ENCODE measurements at regions not wholly inside any gene's neighbourhood (a gene's known extent, or its start where the extent isn't known, plus 50 kb on each side); places are given as distances from the start of the nearest gene placed in this dataset.

DNA sequence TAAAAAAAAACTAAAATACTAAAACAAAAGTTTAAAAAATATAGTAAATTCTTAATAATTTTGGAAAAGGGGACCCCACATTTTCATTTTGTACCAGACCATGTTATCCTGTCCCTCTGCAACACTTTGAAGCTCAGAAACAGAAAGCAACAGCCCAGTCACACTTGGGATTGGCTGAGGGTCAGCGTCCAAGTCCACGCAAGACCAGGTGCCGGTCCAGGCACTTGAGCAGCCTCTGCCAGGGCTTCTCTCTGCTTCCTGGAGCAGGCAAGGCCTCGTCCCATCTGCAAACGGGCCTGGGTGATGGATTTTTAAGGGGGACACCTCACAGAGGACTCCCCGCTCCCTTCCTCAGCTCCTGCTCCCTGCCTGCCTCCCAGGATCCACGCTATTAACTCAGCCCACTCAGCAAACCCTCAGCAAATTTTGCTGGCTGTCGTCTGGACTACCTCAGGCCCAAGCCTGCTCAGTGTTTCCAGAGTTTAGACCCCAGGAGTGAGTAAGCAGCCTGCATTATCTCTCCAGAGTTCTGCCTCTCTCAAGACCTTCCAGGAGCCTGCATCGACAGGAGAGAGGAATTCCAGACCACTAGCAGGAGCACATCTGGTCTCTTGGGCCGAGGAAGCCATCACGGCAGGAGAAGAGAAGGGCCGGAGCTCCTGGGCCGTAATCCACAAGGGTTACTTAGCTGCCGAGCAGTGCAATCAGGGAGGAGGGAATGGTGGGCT, 67.4 kb upstream of the CALM2 start:
- H3K4me1 Mint-ChIP-seq: no peaks in the 10 kb centered on the region
- H3K27ac Mint-ChIP-seq: no peak overlapping the region
- CTCF ChIA-PET: no interaction called here
- DNase-seq: no peak
- peaks cover 25% of the 10 kb centered on the region for H3K27me3 Mint-ChIP-seq
- no peak overlapping the region for H3K4me3 Mint-ChIP-seq
- no peaks in the 10 kb centered on the region for H3K9me3 Mint-ChIP-seq
- no peaks in the 10 kb centered on the region for H3K36me3 Mint-ChIP-seq

DNA sequence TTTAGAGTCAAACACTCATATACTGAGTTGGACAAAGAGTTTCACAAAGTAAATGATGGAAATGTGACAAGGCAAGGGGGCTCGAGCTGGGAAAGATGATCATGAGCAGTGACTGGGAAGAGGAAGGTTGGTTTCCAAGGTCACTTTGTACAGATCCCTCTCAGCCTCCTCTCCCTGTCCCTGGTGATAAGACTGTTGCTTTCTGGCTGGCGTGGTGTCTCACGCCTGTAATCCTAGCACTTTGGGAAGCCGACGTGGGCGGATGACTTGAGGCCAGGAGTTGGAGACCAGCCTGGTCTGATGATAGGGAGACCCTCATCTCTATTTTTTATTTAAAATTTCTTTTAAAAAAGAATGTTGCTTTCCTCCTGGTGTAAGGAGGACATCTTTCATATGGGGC, 65.4 kb upstream of the CALM2 start:
- no peaks in the 10 kb centered on the region for H3K36me3 Mint-ChIP-seq
- no peaks in the 10 kb centered on the region for H3K4me1 Mint-ChIP-seq
- H3K9me3 Mint-ChIP-seq: no peaks in the 10 kb centered on the region
- no peak overlapping the region for H3K27ac Mint-ChIP-seq
- peaks cover 41% of the 10 kb centered on the region for H3K27me3 Mint-ChIP-seq
- DNase-seq: no peak
- CTCF ChIA-PET: no interaction called here
- no peak overlapping the region for H3K4me3 Mint-ChIP-seq

DNA sequence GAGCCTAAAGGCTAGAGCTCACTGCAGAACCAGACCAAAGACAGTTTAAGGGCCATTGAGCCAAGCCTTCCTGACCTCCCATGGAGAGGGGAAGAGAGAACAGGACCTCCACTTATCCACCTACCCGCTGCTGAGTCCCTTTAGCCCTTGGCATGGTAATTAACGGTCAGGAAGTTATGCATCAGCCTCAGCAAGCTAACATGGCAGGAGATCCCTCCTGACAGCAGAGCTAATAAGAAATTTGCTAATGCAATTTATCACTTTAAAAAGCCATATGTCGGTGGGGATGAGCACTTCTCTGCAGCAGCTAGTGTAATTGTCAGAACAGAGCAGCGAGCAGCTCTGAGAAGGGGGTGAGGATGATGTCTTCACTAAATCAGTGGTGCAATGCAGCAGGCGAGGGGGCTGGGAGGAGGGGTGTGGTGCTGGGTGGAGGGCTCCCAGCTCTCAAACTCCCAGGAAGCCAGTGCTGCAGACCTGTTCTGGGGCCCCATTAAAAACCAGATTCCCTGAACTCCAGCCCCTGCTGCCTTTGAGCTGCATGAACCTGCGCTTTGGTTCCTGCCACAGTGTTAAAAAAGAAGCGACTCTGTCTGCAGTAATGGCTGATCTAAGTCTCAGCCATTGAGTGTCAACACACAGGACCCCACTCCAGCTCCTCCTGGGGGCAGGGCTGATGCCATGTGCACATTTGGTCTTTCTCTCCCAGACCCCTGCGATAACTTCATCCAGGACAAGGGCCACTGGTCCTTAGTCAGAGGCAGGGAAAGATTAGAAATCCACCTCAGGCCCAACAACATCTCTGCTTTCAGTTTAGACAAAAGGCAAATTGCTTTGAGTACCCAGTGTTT, 63.0 kb upstream of the CALM2 start:
- H3K4me3 Mint-ChIP-seq: no peak overlapping the region
- no peak for DNase-seq
- H3K36me3 Mint-ChIP-seq: no peaks in the 10 kb centered on the region
- H3K27ac Mint-ChIP-seq: no peak overlapping the region
- no peaks in the 10 kb centered on the region for H3K9me3 Mint-ChIP-seq
- H3K4me1 Mint-ChIP-seq: no peaks in the 10 kb centered on the region
- CTCF ChIA-PET: no interaction called here
- peaks cover 43% of the 10 kb centered on the region for H3K27me3 Mint-ChIP-seq

DNA sequence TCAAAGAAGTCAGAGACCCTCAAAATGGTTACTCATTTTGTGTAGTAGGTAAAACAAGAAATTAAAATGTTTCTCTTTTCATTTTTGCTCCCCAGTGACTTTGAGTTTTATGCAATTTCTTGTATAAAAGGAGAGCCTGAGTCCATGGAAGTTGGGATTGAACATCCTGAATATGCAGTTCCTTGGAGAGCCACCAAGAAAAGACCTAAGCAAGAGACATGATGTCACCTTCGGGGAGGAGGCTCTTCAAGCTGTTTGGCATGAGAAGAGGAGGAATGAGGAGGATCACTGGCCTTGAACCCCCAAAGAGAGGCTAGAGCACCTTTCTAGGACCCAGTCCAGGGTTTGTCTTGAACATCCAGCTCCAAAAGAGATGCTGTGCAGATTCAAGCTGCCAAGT, 62.3 kb upstream of the CALM2 start:
- H3K27ac Mint-ChIP-seq: no peak overlapping the region
- H3K27me3 Mint-ChIP-seq: peaks cover 41% of the 10 kb centered on the region
- DNase-seq: no peak
- CTCF ChIA-PET: no interaction called here
- no peaks in the 10 kb centered on the region for H3K4me1 Mint-ChIP-seq
- H3K9me3 Mint-ChIP-seq: no peaks in the 10 kb centered on the region
- H3K4me3 Mint-ChIP-seq: no peak overlapping the region
- no peaks in the 10 kb centered on the region for H3K36me3 Mint-ChIP-seq

DNA sequence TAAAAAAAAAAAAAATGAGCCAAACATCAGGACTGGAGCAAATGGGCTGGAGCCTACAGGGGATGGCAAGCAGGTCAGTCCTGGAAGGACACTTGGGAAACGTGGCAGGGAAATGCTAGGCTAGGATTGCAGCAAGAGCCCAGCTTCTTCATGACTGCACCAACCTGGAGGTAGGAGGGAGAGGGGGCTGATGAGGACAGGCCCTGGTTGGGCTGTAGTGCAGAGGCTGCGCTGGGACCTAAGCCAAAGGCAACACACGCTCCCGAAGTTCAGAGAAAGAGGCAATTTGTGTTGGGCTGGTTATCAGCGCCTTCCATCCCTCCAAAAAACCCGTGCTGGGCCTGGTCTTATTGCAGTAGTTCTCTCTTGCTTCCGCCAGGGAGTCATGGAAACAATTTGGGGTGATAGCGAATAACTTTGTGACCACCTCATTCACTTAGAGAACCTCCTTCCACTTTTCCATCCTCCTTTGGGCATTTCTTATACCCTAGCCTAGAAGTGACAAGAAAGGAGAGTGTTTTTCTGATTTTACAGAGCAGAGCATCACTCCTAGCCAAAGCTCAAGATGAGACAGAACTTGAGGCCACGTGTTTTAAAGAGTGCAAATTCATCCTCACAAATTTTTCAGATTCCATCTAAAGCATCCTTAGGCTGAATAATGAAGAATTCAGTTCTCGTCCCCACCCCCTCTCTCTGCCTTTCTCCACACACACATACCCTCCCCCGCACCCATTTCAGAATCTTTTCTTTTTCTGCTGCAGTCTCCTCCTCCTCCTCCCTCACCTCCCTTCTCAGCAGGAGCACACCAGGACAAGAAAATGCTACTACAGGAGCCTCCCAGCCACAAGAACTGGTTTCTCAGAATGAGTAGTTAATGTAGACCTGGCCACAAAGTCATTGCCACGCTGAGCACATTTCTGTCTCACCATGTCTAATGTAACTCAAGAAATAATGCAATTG, 61.3 kb upstream of the CALM2 start:
- Mint-ChIP-seq H3K27ac (no peak overlapping the region), H3K36me3 (no peaks in the 10 kb centered on the region), H3K4me1 (no peaks in the 10 kb centered on the region), H3K9me3 (no peaks in the 10 kb centered on the region), H3K27me3 (peaks cover 43% of the 10 kb centered on the region), H3K4me3 (no peak overlapping the region)
- CTCF ChIA-PET: no interaction called here
- DNase-seq: no peak

DNA sequence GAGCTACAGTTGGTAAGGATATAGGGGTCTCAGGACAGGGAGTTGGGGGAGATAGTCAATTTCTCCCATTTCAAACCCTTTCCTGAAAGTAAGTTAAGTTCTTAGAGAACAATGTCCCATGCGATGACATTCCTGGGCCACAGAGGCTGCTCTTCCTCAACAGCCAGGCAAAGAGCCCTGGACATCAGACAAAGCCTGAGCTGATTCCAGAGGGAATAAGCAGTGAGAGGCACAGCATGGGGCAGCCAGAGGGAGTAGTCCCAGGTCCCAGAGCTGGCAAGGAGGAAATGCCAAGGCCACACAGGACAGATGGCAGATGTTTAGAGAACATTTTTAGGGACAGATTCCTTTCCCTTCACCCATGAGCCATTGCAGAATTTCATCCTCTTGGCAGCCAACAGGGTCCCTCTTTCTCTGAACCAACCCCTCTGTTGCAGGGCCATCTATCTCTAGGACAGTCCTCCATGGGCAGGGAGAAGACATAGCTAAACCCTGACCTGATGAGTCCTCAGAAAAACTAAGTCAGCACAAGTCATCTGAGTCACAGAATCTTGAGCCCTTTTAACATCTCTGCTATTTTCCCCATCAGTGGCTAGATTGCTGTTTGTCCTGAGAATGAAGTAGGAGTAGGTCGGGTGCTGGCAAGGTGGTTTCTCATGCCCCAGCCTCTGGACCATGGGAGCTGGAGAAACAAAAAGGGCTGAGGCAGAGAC, 60.3 kb upstream of the CALM2 start:
- DNase-seq: no peak
- Mint-ChIP-seq H3K4me3 (no peak overlapping the region), H3K4me1 (no peaks in the 10 kb centered on the region), H3K27me3 (peaks cover 43% of the 10 kb centered on the region), H3K9me3 (no peaks in the 10 kb centered on the region), H3K36me3 (no peaks in the 10 kb centered on the region), H3K27ac (no peak overlapping the region)
- CTCF ChIA-PET: no interaction called here

DNA sequence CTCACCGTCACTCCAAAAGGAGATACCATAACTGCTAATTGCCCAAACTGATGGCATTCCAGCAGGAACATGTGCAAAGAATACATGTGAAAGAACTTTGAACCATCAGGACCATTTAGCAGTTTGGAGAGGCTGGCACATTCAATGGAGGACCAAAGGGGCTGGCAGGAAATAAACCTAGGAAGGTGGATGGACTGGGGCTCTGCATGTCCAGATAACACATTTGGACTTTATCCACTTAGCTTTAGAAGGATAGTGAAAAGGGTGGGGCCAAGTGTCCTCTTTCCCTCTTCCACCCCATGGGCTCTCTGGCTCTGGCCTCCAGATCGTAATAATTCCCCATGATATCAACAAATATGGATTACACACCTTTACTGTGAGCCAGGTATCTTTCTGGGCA, 58.8 kb upstream of the CALM2 start:
- CTCF ChIA-PET: no interaction called here
- Mint-ChIP-seq H3K4me3 (no peak overlapping the region), H3K36me3 (no peaks in the 10 kb centered on the region), H3K9me3 (no peaks in the 10 kb centered on the region), H3K27ac (no peak overlapping the region), H3K4me1 (no peaks in the 10 kb centered on the region), H3K27me3 (peaks cover 43% of the 10 kb centered on the region)
- DNase-seq: no peak

DNA sequence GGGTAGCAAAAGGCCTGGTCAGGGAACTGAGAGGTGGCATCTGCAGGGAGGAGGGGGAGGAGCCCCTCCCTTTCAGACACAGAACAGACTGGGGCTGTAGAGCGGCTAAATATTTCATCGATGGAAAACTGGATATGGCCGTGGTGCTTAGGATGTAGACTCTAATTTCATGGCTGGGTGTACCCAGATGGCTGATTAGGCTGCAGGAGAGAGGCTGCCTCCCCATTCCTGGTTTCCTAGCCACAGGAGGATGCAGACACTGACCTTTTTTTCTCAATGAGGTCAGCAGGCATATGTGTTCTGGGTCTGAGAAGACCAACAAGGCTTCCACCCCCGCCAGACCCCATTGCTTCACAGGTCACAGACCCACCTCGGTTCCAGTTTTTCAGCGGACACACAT, 58.1 kb upstream of the CALM2 start:
- H3K36me3 Mint-ChIP-seq: no peaks in the 10 kb centered on the region
- DNase-seq: no peak
- H3K4me1 Mint-ChIP-seq: no peaks in the 10 kb centered on the region
- H3K27ac Mint-ChIP-seq: no peak overlapping the region
- peaks cover 39% of the 10 kb centered on the region for H3K27me3 Mint-ChIP-seq
- no peak overlapping the region for H3K4me3 Mint-ChIP-seq
- H3K9me3 Mint-ChIP-seq: no peaks in the 10 kb centered on the region
- CTCF ChIA-PET: no interaction called here

DNA sequence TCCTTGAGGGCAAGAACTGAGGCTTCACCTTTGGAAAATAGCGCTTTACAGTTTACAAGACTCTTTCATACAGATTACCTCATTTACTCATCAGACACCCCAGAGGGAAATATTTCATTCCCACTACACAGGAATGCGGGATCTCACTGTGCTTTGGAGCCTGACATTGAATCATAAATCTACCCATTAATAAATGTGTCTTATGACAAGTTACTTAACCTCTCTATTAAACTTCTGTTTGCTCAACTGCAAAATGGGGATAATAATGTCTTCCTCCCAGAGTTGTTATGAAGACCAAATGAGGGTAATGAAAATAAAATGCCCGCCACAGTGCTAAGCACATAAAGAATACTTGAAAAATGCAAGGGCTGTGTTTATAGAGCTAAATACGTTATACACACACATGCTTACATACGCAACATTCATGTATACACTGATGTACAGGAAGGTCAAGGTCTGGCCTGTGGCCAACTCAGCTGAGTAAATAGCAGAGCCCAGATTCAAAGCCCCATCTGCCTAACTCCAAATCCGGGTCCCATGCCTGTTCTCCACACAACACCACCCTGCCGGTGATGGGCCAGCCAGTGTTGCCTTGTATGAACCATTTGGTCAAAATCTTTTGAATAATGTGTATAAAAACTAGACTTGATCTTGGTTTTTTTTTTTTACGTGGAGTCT, 56.6 kb upstream of the CALM2 start:
- no peaks in the 10 kb centered on the region for H3K4me1 Mint-ChIP-seq
- CTCF ChIA-PET: no interaction called here
- H3K36me3 Mint-ChIP-seq: no peaks in the 10 kb centered on the region
- peaks cover 34% of the 10 kb centered on the region for H3K27me3 Mint-ChIP-seq
- no peak for DNase-seq
- H3K4me3 Mint-ChIP-seq: no peak overlapping the region
- no peaks in the 10 kb centered on the region for H3K9me3 Mint-ChIP-seq
- H3K27ac Mint-ChIP-seq: no peak overlapping the region

DNA sequence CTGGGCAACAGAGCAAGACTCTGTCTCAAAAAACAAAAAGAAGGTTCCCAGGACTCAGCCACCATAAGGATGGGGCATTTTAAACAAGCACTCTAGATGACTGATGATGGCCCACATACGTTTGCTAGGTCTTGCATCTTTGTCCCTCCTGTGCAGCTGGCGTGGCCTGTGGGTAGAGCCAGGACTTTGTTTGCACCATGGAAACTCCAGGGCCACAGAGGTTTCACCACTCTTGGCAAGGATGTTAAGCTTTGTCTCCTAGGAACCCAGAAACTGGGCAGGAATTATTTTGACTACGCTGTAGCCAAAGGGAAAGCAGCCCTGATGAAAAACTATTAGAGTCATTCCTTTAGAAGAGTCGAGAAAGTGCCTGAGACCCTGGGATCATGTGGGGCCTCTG, 54.1 kb upstream of the CALM2 start:
- CTCF ChIA-PET: no interaction called here
- Mint-ChIP-seq H3K4me3 (no peak overlapping the region), H3K27me3 (peaks cover 22% of the 10 kb centered on the region), H3K4me1 (no peaks in the 10 kb centered on the region), H3K9me3 (no peaks in the 10 kb centered on the region), H3K27ac (no peak overlapping the region), H3K36me3 (no peaks in the 10 kb centered on the region)
- no peak for DNase-seq

DNA sequence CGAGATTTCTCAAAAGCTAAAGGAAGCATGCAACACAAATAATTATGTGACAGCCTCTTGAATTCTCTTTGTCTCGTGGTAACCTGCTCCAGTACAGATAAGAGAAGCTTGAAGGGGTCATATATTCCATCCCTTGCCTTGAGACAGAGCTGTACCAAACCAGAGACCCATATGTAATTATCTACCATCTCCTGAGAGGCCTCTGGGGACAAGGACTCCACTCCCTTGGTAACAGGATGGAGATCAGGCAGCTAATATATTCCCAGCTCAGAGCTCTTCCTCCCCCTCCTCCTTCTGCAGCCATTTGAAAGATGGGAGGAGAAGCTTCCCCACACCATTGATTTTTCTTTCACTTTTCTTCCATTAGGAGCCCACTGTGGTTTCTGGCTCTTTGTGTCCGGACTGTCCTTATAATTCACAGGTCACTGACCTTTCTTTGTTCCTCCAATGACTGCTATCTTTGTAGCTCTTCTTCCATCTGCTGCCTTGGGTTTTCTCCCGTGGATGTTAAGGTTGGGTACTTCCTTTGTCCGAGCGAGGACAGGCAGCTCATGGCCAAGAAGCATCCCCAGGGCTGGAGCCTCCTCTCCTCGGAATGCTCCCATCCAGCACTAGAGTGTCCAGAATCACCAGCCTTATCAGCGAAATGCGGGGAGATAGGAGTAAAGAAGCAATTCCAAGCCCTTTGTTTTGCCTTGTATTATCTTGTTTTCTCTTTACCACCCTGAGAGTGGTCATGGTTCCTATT, 51.4 kb upstream of the CALM2 start:
- no peak for DNase-seq
- CTCF ChIA-PET: no interaction called here
- peaks cover 22% of the 10 kb centered on the region for H3K27me3 Mint-ChIP-seq

DNA sequence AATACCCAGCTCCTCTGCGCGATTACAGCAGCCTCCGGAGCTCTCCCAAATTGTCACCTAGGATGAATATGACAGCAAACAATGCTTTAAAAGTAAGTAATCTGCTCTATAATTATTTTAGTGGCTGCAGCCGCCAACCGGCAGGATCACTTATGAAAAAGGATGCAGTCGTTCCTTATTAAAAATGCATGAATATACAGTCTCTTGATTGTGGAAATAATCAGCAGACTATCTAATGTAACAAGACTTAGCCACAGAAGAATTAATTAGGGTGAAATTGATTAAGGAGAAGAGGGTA, 50.6 kb upstream of the CALM2 start:
- Mint-ChIP-seq H3K9me3 (no peaks in the 10 kb centered on the region), H3K36me3 (no peaks in the 10 kb centered on the region), H3K4me3 (no peak overlapping the region), H3K27ac (no peak overlapping the region), H3K4me1 (no peaks in the 10 kb centered on the region), H3K27me3 (peaks cover 26% of the 10 kb centered on the region)
- CTCF ChIA-PET: no interaction called here
- no peak for DNase-seq

More for the DNA sequence above, 51.4 kb upstream of the CALM2 start:
- Mint-ChIP-seq H3K27ac (no peak overlapping the region), H3K36me3 (no peaks in the 10 kb centered on the region), H3K9me3 (no peaks in the 10 kb centered on the region), H3K4me3 (no peak overlapping the region), H3K4me1 (no peaks in the 10 kb centered on the region)

DNA sequence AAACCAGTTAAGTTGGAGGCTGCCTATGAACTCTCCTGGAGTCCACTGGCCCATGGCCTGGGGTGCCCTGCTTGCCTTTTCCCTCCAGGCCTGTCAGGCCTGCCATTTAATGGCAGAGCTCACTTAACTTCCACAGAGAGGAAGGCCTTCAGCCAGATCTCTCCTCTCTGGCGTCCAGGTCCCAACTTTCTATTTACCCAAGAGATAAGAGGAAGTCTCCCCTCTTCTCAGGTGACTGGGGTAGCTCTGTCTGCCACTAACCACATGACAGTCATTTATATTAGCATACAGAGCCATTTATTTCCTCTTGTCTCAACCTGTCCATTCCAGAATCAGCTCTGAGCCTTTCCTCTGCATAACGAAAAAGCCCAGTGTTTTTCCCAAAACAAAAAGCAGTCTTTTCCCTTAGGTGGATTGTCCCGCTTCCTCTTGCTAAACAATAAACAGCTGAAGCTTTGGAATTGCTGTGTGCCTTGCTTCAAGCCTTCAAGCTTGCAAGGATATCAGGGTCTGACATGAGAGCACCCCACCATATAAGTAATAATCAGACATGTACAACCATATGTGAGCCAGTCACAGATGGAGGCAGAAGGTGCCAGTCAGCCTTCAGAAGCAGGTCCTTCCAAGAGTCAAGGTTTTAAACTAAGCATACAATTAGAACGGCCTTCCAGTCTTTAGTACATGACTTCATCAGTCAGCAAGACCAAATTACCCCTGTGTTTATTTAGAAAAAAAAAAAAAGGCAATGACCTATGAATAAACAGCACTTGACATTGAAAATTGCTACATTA, 50.0 kb upstream of the CALM2 start:
- H3K27ac Mint-ChIP-seq: no peak overlapping the region
- CTCF ChIA-PET: no interaction called here

More for the DNA sequence above, 50.0 kb upstream of the CALM2 start:
- no peaks in the 10 kb centered on the region for H3K4me1 Mint-ChIP-seq
- H3K9me3 Mint-ChIP-seq: no peaks in the 10 kb centered on the region
- no peaks in the 10 kb centered on the region for H3K36me3 Mint-ChIP-seq
- peaks cover 26% of the 10 kb centered on the region for H3K27me3 Mint-ChIP-seq
- no peak for DNase-seq
- H3K4me3 Mint-ChIP-seq: no peak overlapping the region

Measured in activated naive CD4-positive, alpha-beta T cell treated with anti-CD3 and anti-CD28 coated beads, Interleukin-2, amount 10 ng/mL, durations not matched to agents 7 days and 5 days (primary cell).